NB4 (cell line): ENCODE measurements at regions not wholly inside any gene's neighbourhood (a gene's known extent, or its start where the extent isn't known, plus 50 kb on each side); places are given as distances from the start of the nearest gene placed in this dataset.

Experiments used
- CTCF ChIP-seq: IDR thresholded peaks from one replicate; pipeline ENCODE4 v1.5.1; 2012; ENCODE audit warnings: low read depth, low read length
- MAX ChIP-seq: IDR thresholded peaks from 2 replicates; pipeline ENCODE4 v1.6.1; 2011; ENCODE audit warnings: low read depth, low read length
- MYC ChIP-seq: IDR thresholded peaks from 2 replicates; pipeline ENCODE4 v1.6.1; 2011; ENCODE audit warnings: low read depth, low read length
- POLR2A ChIP-seq: IDR thresholded peaks from 2 replicates; pipeline ENCODE4 v1.6.1; 2011; ENCODE audit warnings: mild to moderate bottlenecking; ENCODE audit not compliant: insufficient read length; ENCODE audit errors: extremely low read depth

GRCh38 chr13:89380101-89380500 is 1708.9 kb downstream of the SLITRK5 start:
- TF ChIP-seq CTCF = no peak
- no peak for TF ChIP-seq POLR2A
- no peak for TF ChIP-seq MYC
- TF ChIP-seq MAX = no peak
